BLaER1 (cell line): ENCODE measurements at regions not wholly inside any gene's neighbourhood (a gene's known extent, or its start where the extent isn't known, plus 50 kb on each side); places are given as distances from the start of the nearest gene placed in this dataset.
"Not testable (repeated sequence)": the region's sequence is repeated elsewhere in the genome, so short reads cannot be mapped to it uniquely, and the experiment has no call there.

ENCODE experiments used
- H3K27ac ChIP-seq: shearing (Covaris generic); formaldehyde crosslinking; 2 replicates; pipeline ENCODE4 v1.8.1; 2022
- H3K27me3 ChIP-seq: shearing (Covaris generic); formaldehyde crosslinking; 2 replicates; pipeline ENCODE4 v1.8.1; 2022
- H3K36me3 ChIP-seq: shearing (Covaris generic); formaldehyde crosslinking; 2 replicates; pipeline ENCODE4 v1.8.1; 2022
- H3K4me1 ChIP-seq: shearing (Covaris generic); formaldehyde crosslinking; 2 replicates; pipeline ENCODE4 v1.8.1; 2022
- H3K4me2 ChIP-seq: shearing (Covaris generic); formaldehyde crosslinking; 2 replicates; pipeline ENCODE4 v1.8.1; 2022
- H3K4me3 ChIP-seq: shearing (Covaris generic); formaldehyde crosslinking; 2 replicates; pipeline ENCODE4 v1.8.1; 2022
- H3K9ac ChIP-seq: shearing (Covaris generic); formaldehyde crosslinking; 2 replicates; pipeline ENCODE4 v1.8.1; 2022
- H3K9me3 ChIP-seq: shearing (Covaris generic); formaldehyde crosslinking; 2 replicates; pipeline ENCODE4 v1.8.1; 2022
- H4K20me1 ChIP-seq: shearing (Covaris generic); formaldehyde crosslinking; 2 replicates; pipeline ENCODE4 v1.8.1; 2022
- Cebpa-rat ChIP-seq: shearing (Covaris generic); IDR thresholded peaks from 2 replicates; pipeline ENCODE4 v1.8.1; 2022

- Histone ChIP-seq H3K9ac (no peak overlapping the region), H3K9me3 (no peaks in the 10 kb centered on the region), H3K36me3 (peaks cover 4% of the 10 kb centered on the region; the same call in 1 of the 2 replicates), H3K27ac (no peak overlapping the region), H3K4me2 (no peak overlapping the region), H3K4me3 (no peak overlapping the region), H3K27me3 (no peaks in the 10 kb centered on the region), H4K20me1 (no peaks in the 10 kb centered on the region), H3K4me1 (no peaks in the 10 kb centered on the region)
- no peak for TF ChIP-seq Cebpa-rat
Measured at GRCh38 chr14:71629765-71630492, 302.3 kb upstream of the RGS6 start.

- H3K27me3 ChIP-seq, H3K4me2 ChIP-seq, H4K20me1 ChIP-seq, H3K36me3 ChIP-seq, H3K9ac ChIP-seq, H3K4me3 ChIP-seq, H3K9me3 ChIP-seq, H3K27ac ChIP-seq, H3K4me1 ChIP-seq: not testable (repeated sequence)
Measured at GRCh38 chr14:71631030-71631429, 301.2 kb upstream of the RGS6 start.

- TF ChIP-seq Cebpa-rat: no peak
- no peak overlapping the region for H3K4me3 ChIP-seq
- no peak overlapping the region for H3K4me2 ChIP-seq
- H3K27ac ChIP-seq: no peak overlapping the region
- H3K4me1 ChIP-seq: no peaks in the 10 kb centered on the region
- H3K9ac ChIP-seq: no peak overlapping the region
- no peaks in the 10 kb centered on the region for H3K27me3 ChIP-seq
- H3K9me3 ChIP-seq: no peaks in the 10 kb centered on the region
- H3K36me3 ChIP-seq: peaks cover 4% of the 10 kb centered on the region; the same call in 1 of the 2 replicates
- H4K20me1 ChIP-seq: no peaks in the 10 kb centered on the region
Measured at GRCh38 chr14:71632440-71632946, 299.7 kb upstream of the RGS6 start.

- no peak for TF ChIP-seq Cebpa-rat
- no peak overlapping the region for H3K4me3 ChIP-seq
- no peak overlapping the region for H3K9ac ChIP-seq
- no peaks in the 10 kb centered on the region for H3K4me1 ChIP-seq
- H3K27ac ChIP-seq: no peak overlapping the region
- no peak overlapping the region for H3K4me2 ChIP-seq
- no peaks in the 10 kb centered on the region for H4K20me1 ChIP-seq
- no peaks in the 10 kb centered on the region for H3K27me3 ChIP-seq
- no peaks in the 10 kb centered on the region for H3K9me3 ChIP-seq
- peaks cover 4% of the 10 kb centered on the region; the same call in 1 of the 2 replicates for H3K36me3 ChIP-seq
Measured at GRCh38 chr14:71636076-71636475, 296.2 kb upstream of the RGS6 start.

GRCh38 chr14:71636820-71637471 is 295.3 kb upstream of the RGS6 start:
- Histone ChIP-seq H3K27ac (no peak overlapping the region), H3K9me3 (no peaks in the 10 kb centered on the region), H4K20me1 (no peaks in the 10 kb centered on the region), H3K4me3 (no peak overlapping the region), H3K9ac (no peak overlapping the region), H3K4me1 (no peaks in the 10 kb centered on the region), H3K27me3 (no peaks in the 10 kb centered on the region), H3K36me3 (peaks cover 4% of the 10 kb centered on the region; the same call in 1 of the 2 replicates), H3K4me2 (no peak overlapping the region)
- TF ChIP-seq Cebpa-rat: no peak

- no peaks in the 10 kb centered on the region for H3K4me1 ChIP-seq
- H3K4me3 ChIP-seq: no peak overlapping the region
- H3K4me2 ChIP-seq: no peak overlapping the region
- no peak overlapping the region for H3K9ac ChIP-seq
- no peaks in the 10 kb centered on the region for H3K27me3 ChIP-seq
- H3K36me3 ChIP-seq: no peaks in the 10 kb centered on the region
- peaks cover 9% of the 10 kb centered on the region; the same call in 1 of the 2 replicates for H3K9me3 ChIP-seq
- H3K27ac ChIP-seq: no peak overlapping the region
- H4K20me1 ChIP-seq: no peaks in the 10 kb centered on the region
- TF ChIP-seq Cebpa-rat: no peak
Measured at GRCh38 chr14:71638523-71639196, 293.6 kb upstream of the RGS6 start.

- no peaks in the 10 kb centered on the region for H3K27me3 ChIP-seq
- H3K36me3 ChIP-seq: no peaks in the 10 kb centered on the region
- H3K4me1 ChIP-seq: no peaks in the 10 kb centered on the region
- no peak overlapping the region for H3K27ac ChIP-seq
- H4K20me1 ChIP-seq: no peaks in the 10 kb centered on the region
- no peak for TF ChIP-seq Cebpa-rat
- H3K4me2 ChIP-seq: no peak overlapping the region
- no peak overlapping the region for H3K4me3 ChIP-seq
- peaks cover 9% of the 10 kb centered on the region; the same call in 1 of the 2 replicates for H3K9me3 ChIP-seq
- no peak overlapping the region for H3K9ac ChIP-seq
Measured at GRCh38 chr14:71642715-71643114, 289.5 kb upstream of the RGS6 start.

GRCh38 chr14:71645656-71646055 is 286.6 kb upstream of the RGS6 start:
- H3K4me1 ChIP-seq: no peaks in the 10 kb centered on the region
- H3K4me3 ChIP-seq: no peak overlapping the region
- no peak for TF ChIP-seq Cebpa-rat
- H4K20me1 ChIP-seq: no peaks in the 10 kb centered on the region
- H3K4me2 ChIP-seq: no peak overlapping the region
- peaks cover 9% of the 10 kb centered on the region; the same call in 1 of the 2 replicates for H3K9me3 ChIP-seq
- 0 out of 2 replicates have a peak, but pooled peaks cover 6% of the 10 kb centered on the region for H3K36me3 ChIP-seq
- no peak overlapping the region for H3K9ac ChIP-seq
- H3K27ac ChIP-seq: no peak overlapping the region
- H3K27me3 ChIP-seq: no peaks in the 10 kb centered on the region

GRCh38 chr14:71646518-71646917 is 285.7 kb upstream of the RGS6 start:
- no peak for TF ChIP-seq Cebpa-rat
- H3K9ac ChIP-seq: no peak overlapping the region
- no peaks in the 10 kb centered on the region for H3K4me1 ChIP-seq
- no peaks in the 10 kb centered on the region for H4K20me1 ChIP-seq
- no peaks in the 10 kb centered on the region for H3K27me3 ChIP-seq
- H3K9me3 ChIP-seq: peaks cover 11% of the 10 kb centered on the region
- H3K36me3 ChIP-seq: 0 out of 2 replicates have a peak, but pooled peaks cover 6% of the 10 kb centered on the region
- H3K27ac ChIP-seq: no peak overlapping the region
- H3K4me3 ChIP-seq: no peak overlapping the region
- H3K4me2 ChIP-seq: no peak overlapping the region
